GM21447 (cell line): ENCODE measurements at regions not wholly inside any gene's neighbourhood (a gene's known extent, or its start where the extent isn't known, plus 50 kb on each side); places are given as distances from the start of the nearest gene placed in this dataset.
"Not testable (repeated sequence)": the region's sequence is repeated elsewhere in the genome, so short reads cannot be mapped to it uniquely, and the experiment has no call there.

Experiments
- ATAC-seq: cut with Tn5 transposase; IDR thresholded peaks from one replicate; pipeline ENCODE4 v1.9.1; 2021; ENCODE audit not compliant: unreplicated experiment

- no peak for ATAC-seq
These were observed 329.8 kb downstream of the TAF11L14 start for GRCh38 chr5:17964067-17964466.

GRCh38 chr5:17966640-17967402 is 332.6 kb downstream of the TAF11L14 start:
- ATAC-seq: no peak

- no peak for ATAC-seq
These were observed 342.1 kb downstream of the TAF11L14 start for GRCh38 chr5:17976404-17976803.

- no peak for ATAC-seq
These were observed 344.7 kb downstream of the TAF11L14 start for GRCh38 chr5:17978954-17979353.

GRCh38 chr5:17982626-17983025 is 348.4 kb downstream of the TAF11L14 start:
- not testable (repeated sequence) for ATAC-seq

- no peak for ATAC-seq
These were observed 354.8 kb downstream of the TAF11L14 start for GRCh38 chr5:17989036-17989435.

GRCh38 chr5:17989567-17990563 is 355.6 kb downstream of the TAF11L14 start:
- ATAC-seq: no peak

GRCh38 chr5:17991775-17992174 is 357.5 kb downstream of the TAF11L14 start:
- no peak for ATAC-seq

GRCh38 chr5:17992291-17992690 is 358.0 kb downstream of the TAF11L14 start:
- no peak for ATAC-seq

- no peak for ATAC-seq
These were observed 361.7 kb downstream of the TAF11L14 start for GRCh38 chr5:17995997-17996396.

- ATAC-seq: no peak
These were observed 365.6 kb downstream of the TAF11L14 start for GRCh38 chr5:17999858-18000257.

GRCh38 chr5:18000744-18001143 is 366.5 kb downstream of the TAF11L14 start:
- no peak for ATAC-seq

GRCh38 chr5:18003312-18003711 is 369.1 kb downstream of the TAF11L14 start:
- no peak for ATAC-seq

- ATAC-seq: no peak
These were observed 369.5 kb downstream of the TAF11L14 start for GRCh38 chr5:18003784-18004183.

- not testable (repeated sequence) for ATAC-seq
These were observed 372.0 kb downstream of the TAF11L14 start for GRCh38 chr5:18006235-18006634.

GRCh38 chr5:18008940-18009339 is 374.7 kb downstream of the TAF11L14 start:
- ATAC-seq: no peak

- ATAC-seq: no peak
These were observed 375.8 kb downstream of the TAF11L14 start for GRCh38 chr5:18010053-18010452.

- ATAC-seq: no peak
These were observed 384.2 kb downstream of the TAF11L14 start for GRCh38 chr5:18018472-18018871.

GRCh38 chr5:18023275-18023674 is 389.0 kb downstream of the TAF11L14 start:
- ATAC-seq: no peak

GRCh38 chr5:18023986-18024385 is 389.7 kb downstream of the TAF11L14 start:
- ATAC-seq: no peak

GRCh38 chr5:18024542-18024941 is 390.3 kb downstream of the TAF11L14 start:
- no peak for ATAC-seq
